GM19397 (cell line): ENCODE measurements at regions not wholly inside any gene's neighbourhood (a gene's known extent, or its start where the extent isn't known, plus 50 kb on each side); places are given as distances from the start of the nearest gene placed in this dataset.
"Not testable (repeated sequence)": the region's sequence is repeated elsewhere in the genome, so short reads cannot be mapped to it uniquely, and the experiment has no call there.

ENCODE experiments used
- ATAC-seq: cut with Tn5 transposase; IDR thresholded peaks from one replicate; pipeline ENCODE4 v1.9.1; 2021; ENCODE audit warnings: mild to moderate bottlenecking, moderate library complexity; ENCODE audit not compliant: unreplicated experiment

- no peak for ATAC-seq
These were observed 677.1 kb downstream of the DTWD2 start for GRCh38 chr5:118311103-118311819.

- ATAC-seq, result no peak
These were observed 677.9 kb downstream of the DTWD2 start for GRCh38 chr5:118310401-118310800.

- no peak for ATAC-seq
These were observed 685.1 kb downstream of the DTWD2 start for GRCh38 chr5:118303296-118303695.

GRCh38 chr5:118302786-118303185 is 685.6 kb downstream of the DTWD2 start:
- no peak for ATAC-seq

- no peak for ATAC-seq
These were observed 686.7 kb downstream of the DTWD2 start for GRCh38 chr5:118301696-118302095.

GRCh38 chr5:118295045-118295444 is 693.3 kb downstream of the DTWD2 start:
- ATAC-seq, result no peak

GRCh38 chr5:118293378-118293777 is 695.0 kb downstream of the DTWD2 start:
- no peak for ATAC-seq

GRCh38 chr5:118290204-118290603 is 698.1 kb downstream of the DTWD2 start:
- no peak for ATAC-seq

- ATAC-seq, result not testable (repeated sequence)
These were observed 704.1 kb downstream of the DTWD2 start for GRCh38 chr5:118284230-118284629.

- ATAC-seq, result not testable (repeated sequence)
These were observed 705.8 kb downstream of the DTWD2 start for GRCh38 chr5:118282480-118283038.

- ATAC-seq, result no peak
These were observed 708.6 kb downstream of the DTWD2 start for GRCh38 chr5:118279540-118280294.

GRCh38 chr5:118270526-118270925 is 717.8 kb downstream of the DTWD2 start:
- no peak for ATAC-seq

GRCh38 chr5:118258223-118258622 is 730.1 kb downstream of the DTWD2 start:
- no peak for ATAC-seq

GRCh38 chr5:118257066-118257465 is 731.3 kb downstream of the DTWD2 start:
- ATAC-seq, result no peak

- ATAC-seq, result no peak
These were observed 734.9 kb downstream of the DTWD2 start for GRCh38 chr5:118253225-118254061.

GRCh38 chr5:118249386-118249785 is 739.0 kb downstream of the DTWD2 start:
- no peak for ATAC-seq

GRCh38 chr5:118247458-118247857 is 740.9 kb downstream of the DTWD2 start:
- ATAC-seq, result no peak

GRCh38 chr5:118243613-118244012 is 744.7 kb downstream of the DTWD2 start:
- no peak for ATAC-seq

GRCh38 chr5:118243068-118243467 is 745.3 kb downstream of the DTWD2 start:
- no peak for ATAC-seq

GRCh38 chr5:118236108-118236849 is 752.1 kb downstream of the DTWD2 start:
- ATAC-seq, result no peak
